Ishikawa (cell line): ENCODE measurements at regions not wholly inside any gene's neighbourhood (a gene's known extent, or its start where the extent isn't known, plus 50 kb on each side); places are given as distances from the start of the nearest gene placed in this dataset.

ENCODE experiments used
- CEBPB ChIP-seq: IDR thresholded peaks from 2 replicates; pipeline ENCODE4 v1.6.1; 2012
- CREB1 ChIP-seq: IDR thresholded peaks from 2 replicates; pipeline ENCODE4 v1.6.1; 2012; ENCODE audit warnings: low read depth
- EGR1 ChIP-seq: IDR thresholded peaks from 2 replicates; pipeline ENCODE4 v1.6.1; 2012
- EP300 ChIP-seq: IDR thresholded peaks from 2 replicates; pipeline ENCODE4 v1.6.1; 2012; ENCODE audit warnings: borderline replicate concordance
- FOXM1 ChIP-seq: IDR thresholded peaks from 2 replicates; pipeline ENCODE4 v1.6.1; 2012; ENCODE audit warnings: low read depth, borderline replicate concordance
- MAX ChIP-seq: IDR thresholded peaks from 2 replicates; pipeline ENCODE4 v1.6.1; 2012
- NFIC ChIP-seq: IDR thresholded peaks from 2 replicates; pipeline ENCODE4 v1.6.1; 2012
- RAD21 ChIP-seq: IDR thresholded peaks from 2 replicates; pipeline ENCODE4 v1.6.1; 2012; ENCODE audit warnings: low read depth
- REST ChIP-seq: IDR thresholded peaks from 2 replicates; pipeline ENCODE4 v1.6.1; 2012; ENCODE audit warnings: low read depth, mild to moderate bottlenecking
- TAF1 ChIP-seq: IDR thresholded peaks from 2 replicates; pipeline ENCODE4 v1.6.1; 2012; ENCODE audit warnings: low read depth, mild to moderate bottlenecking
- TCF12 ChIP-seq: IDR thresholded peaks from 2 replicates; pipeline ENCODE4 v1.6.1; 2012; ENCODE audit warnings: low read depth
- TEAD4 ChIP-seq: IDR thresholded peaks from 2 replicates; pipeline ENCODE4 v1.6.1; 2012
- USF1 ChIP-seq: IDR thresholded peaks from 2 replicates; pipeline ENCODE4 v1.6.1; 2012
- YY1 ChIP-seq: IDR thresholded peaks from 2 replicates; pipeline ENCODE4 v1.6.1; 2012; ENCODE audit warnings: low read depth
- ZBTB7A ChIP-seq: IDR thresholded peaks from 2 replicates; pipeline ENCODE4 v1.6.1; 2012; ENCODE audit warnings: low read depth

- no peak for TF ChIP-seq TCF12
- no peak for TF ChIP-seq TEAD4
- TF ChIP-seq FOXM1, result no peak
- TF ChIP-seq CEBPB, result no peak
- no peak for TF ChIP-seq EP300
- no peak for TF ChIP-seq USF1
- no peak for TF ChIP-seq TAF1
- no peak for TF ChIP-seq CREB1
- no peak for TF ChIP-seq EGR1
- TF ChIP-seq REST, result no peak
- no peak for TF ChIP-seq MAX
- TF ChIP-seq NFIC, result no peak
- TF ChIP-seq ZBTB7A, result no peak
- no peak for TF ChIP-seq YY1
- TF ChIP-seq RAD21, result no peak
These were observed 174.4 kb upstream of the RPH3A start for GRCh38 chr12:112617153-112617505.

- TF ChIP-seq CEBPB, result no peak
- no peak for TF ChIP-seq EGR1
- no peak for TF ChIP-seq TCF12
These were observed 163.7 kb upstream of the RPH3A start for GRCh38 chr12:112627851-112628250.

- TF ChIP-seq TCF12 (no peak), EP300 (no peak), TAF1 (no peak), TEAD4 (no peak), NFIC (no peak), CREB1 (no peak), CEBPB (no peak), YY1 (no peak), ZBTB7A (no peak), RAD21 (no peak), USF1 (no peak), REST (no peak), FOXM1 (no peak), MAX (no peak)
These were observed 156.5 kb upstream of the RPH3A start for GRCh38 chr12:112635036-112635435.

GRCh38 chr12:112638420-112638819 lies 153.1 kb upstream of the RPH3A start:
- no peak for TF ChIP-seq TEAD4
- no peak for TF ChIP-seq EP300
- TF ChIP-seq TCF12, result no peak
- TF ChIP-seq YY1, result no peak
- no peak for TF ChIP-seq EGR1
- TF ChIP-seq CREB1, result no peak
- TF ChIP-seq REST, result no peak
- TF ChIP-seq MAX, result no peak
- TF ChIP-seq TAF1, result no peak
- TF ChIP-seq FOXM1, result no peak
- no peak for TF ChIP-seq ZBTB7A

GRCh38 chr12:112645586-112645985 lies 146.0 kb upstream of the RPH3A start:
- TF ChIP-seq EGR1 (no peak), YY1 (no peak), ZBTB7A (no peak), TCF12 (no peak), TEAD4 (no peak), FOXM1 (no peak), TAF1 (no peak), CREB1 (no peak), MAX (no peak), EP300 (no peak)
